Thyroid gland (tissue), 4 donors: ENCODE measurements at regions not wholly inside any gene's neighbourhood (a gene's known extent, or its start where the extent isn't known, plus 50 kb on each side); places are given as distances from the start of the nearest gene placed in this dataset.

Source experiments
- CTCF ChIP-seq, 6 experiments: fragments of 200-600 bp in 3 of 6; fragments of 450-650 bp in 3 of 6; sonication (generic) in 3 of 6; IDR thresholded peaks; one replicate each; pipeline ENCODE4 v1.5.1; 2016 to 2019; ENCODE audit warnings: antibody characterized with exemption in 6 of 6, mild to moderate bottlenecking in 2 of 6, inconsistent platforms in 1 of 6, moderate library complexity in 1 of 6
- POLR2A ChIP-seq, 2 donors: fragments of 450-650 bp; IDR thresholded peaks; one replicate each; pipeline ENCODE4 v1.6.1; 2017; ENCODE audit warnings: antibody characterized with exemption in 2 of 2, mild to moderate bottlenecking in 2 of 2, moderate library complexity in 1 of 2

DNA sequence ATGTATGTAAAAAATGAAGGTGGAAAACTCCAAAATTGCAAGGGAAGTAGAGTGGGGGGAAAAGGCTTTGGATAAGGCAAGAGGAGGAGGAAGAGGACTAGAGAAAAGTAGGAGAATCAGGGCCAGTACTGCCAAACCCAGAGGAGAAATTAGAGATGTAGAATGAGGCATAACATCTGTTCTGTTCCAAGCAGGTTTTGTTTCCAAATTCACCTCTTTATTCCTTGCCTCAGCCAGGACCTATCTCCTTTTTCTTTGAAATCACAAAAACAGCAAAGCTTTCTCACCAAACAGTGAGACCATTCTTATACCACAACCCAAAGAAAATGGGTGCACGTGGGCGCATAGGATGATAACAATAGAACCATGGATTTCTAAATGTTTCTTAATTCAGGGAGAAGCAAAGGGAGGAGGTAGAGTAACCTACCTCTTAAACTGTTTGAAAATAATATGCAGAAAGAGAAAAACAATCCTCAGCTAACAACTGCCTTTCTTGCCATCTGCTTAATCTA is 383.3 kb upstream of the PKN2 start:
- no peak for TF ChIP-seq CTCF (IDR thresholded peaks at IDR 0.05)
- TF ChIP-seq POLR2A (IDR thresholded peaks at IDR 0.05): no peak
